H1 (cell line): ENCODE measurements at regions not wholly inside any gene's neighbourhood (a gene's known extent, or its start where the extent isn't known, plus 50 kb on each side); places are given as distances from the start of the nearest gene placed in this dataset.

Source experiments
- CTCF ChIA-PET: fragments of 300-600 bp; sonication (Branson Sonifier 250); formaldehyde crosslinking; loops from one replicate; lab custom pipeline; 2021; ENCODE audit not compliant: partially characterized antibody; lab: Charles Lee
- POLR2A ChIA-PET: fragments of 300-600 bp; sonication (Branson Sonifier 250); formaldehyde crosslinking; loops from one replicate; lab custom pipeline; 2021; ENCODE audit warnings: inconsistent platforms; ENCODE audit not compliant: partially characterized antibody; lab: Charles Lee
- DNase-seq, 2 experiments: peaks; one replicate each; pipeline versions ENCODE4 v3.0.0 to v3.0.0-alpha.2; 2010 to 2022; ENCODE audit warnings: low spot score in 2 of 2, low read depth in 1 of 2, mixed read lengths in 1 of 2
- FAIRE-seq: peaks from 2 replicates; lab custom pipeline; 2011; peaks lifted over from hg19 to GRCh38; lab: Jason Lieb, UNC
- H2AFZ ChIP-seq: 2 replicates; pipeline ENCODE4 v1.8.1; 2012; ENCODE audit warnings: low read length, inconsistent platforms
- H2AK5ac ChIP-seq: 2 replicates; pipeline ENCODE4 v1.6.1; 2013; ENCODE audit warnings: low read depth, low read length
- H2BK120ac ChIP-seq: replicated peaks from 2 replicates; pipeline ENCODE3; 2013; ENCODE audit warnings: low read depth, low read length, inconsistent platforms
- H2BK12ac ChIP-seq: 2 replicates; pipeline ENCODE4 v1.6.1; 2013; ENCODE audit warnings: low read depth, low read length
- H2BK15ac ChIP-seq: 2 replicates; pipeline ENCODE4 v1.6.1; 2013; ENCODE audit warnings: low read length
- H2BK20ac ChIP-seq: 2 replicates; pipeline ENCODE4 v1.6.1; 2013; ENCODE audit warnings: low read length
- H2BK5ac ChIP-seq: 2 replicates; pipeline ENCODE4 v1.6.1; 2013; ENCODE audit warnings: low read depth, low read length
- H3K14ac ChIP-seq: 2 replicates; pipeline ENCODE4 v1.6.1; 2013; ENCODE audit warnings: inconsistent platforms; ENCODE audit not compliant: insufficient read length
- H3K18ac ChIP-seq: 2 replicates; pipeline ENCODE4 v1.6.1; 2013; ENCODE audit warnings: low read length; ENCODE audit errors: extremely low read depth
- H3K23ac ChIP-seq: 2 replicates; pipeline ENCODE4 v1.6.1; 2013; ENCODE audit warnings: inconsistent platforms; ENCODE audit not compliant: insufficient read length
- H3K23me2 ChIP-seq: 2 replicates; pipeline ENCODE4 v1.6.1; 2013; ENCODE audit warnings: low read depth, low read length
- H3K27ac ChIP-seq: 2 replicates; pipeline ENCODE4 v1.6.1; 2011; ENCODE audit warnings: low read depth, low read length, inconsistent platforms
- H3K27me3 ChIP-seq, 4 experiments: replicated peaks in 1 of 4; 1 replicate in 1 of 4; 2 replicates in 3 of 4; pipeline versions ENCODE4 v1.6.1 to v1.8.1; 2011 to 2013; ENCODE audit warnings: low read length in 3 of 4, mild to moderate bottlenecking in 3 of 4, inconsistent platforms in 2 of 4, mixed read lengths in 2 of 4, moderate library complexity in 1 of 4; ENCODE audit not compliant: control insufficient read depth in 3 of 4, insufficient read depth in 3 of 4; ENCODE audit errors: extremely low read depth in 1 of 4
- H3K36me3 ChIP-seq, 4 experiments: 2 replicates each; pipeline versions ENCODE4 v1.6.1 to v1.8.1; 2011 to 2013; ENCODE audit warnings: mild to moderate bottlenecking in 4 of 4, low read length in 3 of 4, moderate library complexity in 2 of 4, control low read depth in 1 of 4, inconsistent platforms in 1 of 4; ENCODE audit not compliant: insufficient read depth in 4 of 4, control insufficient read depth in 2 of 4
- H3K4ac ChIP-seq: replicated peaks from 2 replicates; pipeline ENCODE3; 2013; ENCODE audit warnings: low read length, low read depth, mixed read lengths, inconsistent platforms; ENCODE audit not compliant: insufficient read length
- H3K4me1 ChIP-seq, 4 experiments: replicated peaks in 1 of 4; 1 replicate in 1 of 4; 2 replicates in 3 of 4; pipeline versions ENCODE4 v1.6.1 to v1.8.1; 2011 to 2013; ENCODE audit warnings: low read length in 3 of 4, inconsistent platforms in 2 of 4, mixed read lengths in 1 of 4; ENCODE audit not compliant: insufficient read depth in 4 of 4, control insufficient read depth in 3 of 4
- H3K4me2 ChIP-seq, 2 experiments: 2 replicates each; pipeline versions ENCODE4 v1.6.1 to v1.8.1; 2011 to 2013; ENCODE audit warnings: low read depth in 2 of 2, low read length in 2 of 2, control low read depth in 1 of 2, inconsistent platforms in 1 of 2, mild to moderate bottlenecking in 1 of 2; ENCODE audit not compliant: insufficient read depth in 1 of 2
- H3K4me3 ChIP-seq, 4 experiments: fragments of 200-600, 300-600 bp in 1 of 4; sonication (generic), shearing (Covaris generic), sonication (Bioruptor Twin) in 1 of 4; 2 replicates each; pipeline versions ENCODE4 v1.5.1 to v1.8.1; 2011 to 2016; ENCODE audit warnings: low read length in 4 of 4, low read depth in 3 of 4, control low read depth in 2 of 4, inconsistent platforms in 2 of 4, mild to moderate bottlenecking in 2 of 4, mixed read lengths in 1 of 4, moderate library complexity in 1 of 4; ENCODE audit not compliant: insufficient read depth in 2 of 4; ENCODE audit errors: extremely low read depth in 1 of 4
- H3K56ac ChIP-seq: replicated peaks from 2 replicates; pipeline ENCODE3; 2013; ENCODE audit warnings: low read depth, mild to moderate bottlenecking, mixed read lengths, low read length, inconsistent platforms; ENCODE audit not compliant: insufficient read length
- H3K79me1 ChIP-seq: 2 replicates; pipeline ENCODE4 v1.6.1; 2013; ENCODE audit warnings: low read depth, low read length, control low read depth
- H3K79me2 ChIP-seq, 2 experiments: 2 replicates each; pipeline versions ENCODE4 v1.6.1 to v1.8.1; 2012 to 2013; ENCODE audit warnings: low read length in 2 of 2, mild to moderate bottlenecking in 2 of 2, inconsistent platforms in 1 of 2; ENCODE audit not compliant: insufficient read depth in 2 of 2, control insufficient read depth in 1 of 2
- H3K9ac ChIP-seq, 4 experiments: replicated peaks in 1 of 4; 1 replicate in 1 of 4; 2 replicates in 3 of 4; pipeline versions ENCODE4 v1.6.1 to v1.8.1; 2011 to 2013; ENCODE audit warnings: low read depth in 3 of 4, low read length in 3 of 4, control low read depth in 2 of 4, mild to moderate bottlenecking in 2 of 4, moderate library complexity in 2 of 4, inconsistent platforms in 1 of 4; ENCODE audit errors: extremely low read depth in 1 of 4
- H3K9me3 ChIP-seq, 2 experiments: 2 replicates each; pipeline versions ENCODE4 v1.6.1 to v1.8.1; 2012 to 2013; ENCODE audit warnings: mild to moderate bottlenecking in 2 of 2, moderate library complexity in 2 of 2, control low read depth in 1 of 2, inconsistent platforms in 1 of 2, low read depth in 1 of 2, low read length in 1 of 2, mixed read lengths in 1 of 2; ENCODE audit not compliant: insufficient read depth in 2 of 2
- H4K20me1 ChIP-seq, 2 experiments: replicated peaks in 1 of 2; 2 replicates each; pipeline versions ENCODE3 to v1.8.1; 2011 to 2013; ENCODE audit warnings: inconsistent platforms in 2 of 2, low read length in 2 of 2, mild to moderate bottlenecking in 1 of 2; ENCODE audit not compliant: insufficient read depth in 2 of 2, control insufficient read depth in 1 of 2
- H4K5ac ChIP-seq: 2 replicates; pipeline ENCODE4 v1.6.1; 2013; ENCODE audit warnings: low read length, low read depth, mixed read lengths, inconsistent platforms; ENCODE audit not compliant: insufficient read length
- H4K8ac ChIP-seq: 2 replicates; pipeline ENCODE4 v1.8.0; 2013; ENCODE audit warnings: mild to moderate bottlenecking, moderate library complexity, low read length, inconsistent platforms; ENCODE audit not compliant: insufficient read depth; ENCODE audit errors: extremely low read depth
- H4K91ac ChIP-seq: replicated peaks from 2 replicates; pipeline ENCODE3; 2013; ENCODE audit warnings: low read length, mixed read lengths, inconsistent platforms; ENCODE audit not compliant: insufficient read length
- CHD1 ChIP-seq: IDR thresholded peaks from 2 replicates; pipeline ENCODE4 v1.6.1; 2012; ENCODE audit warnings: low read depth, low read length, improper control_type of control experiment
- TAF7 ChIP-seq: optimal IDR thresholded peaks from 2 replicates; pipeline ENCODE3; 2011; ENCODE audit warnings: low read depth, mild to moderate bottlenecking, inconsistent platforms, low read length, moderate library complexity, borderline replicate concordance

GRCh38 chr13:38073931-38074330 is 204.4 kb upstream of the TRPC4 start (continued):
- no peak for TF ChIP-seq TAF7
- TF ChIP-seq CHD1: no peak
- TF ChIP-seq, all 59 proteins: peak for 0

DNA sequence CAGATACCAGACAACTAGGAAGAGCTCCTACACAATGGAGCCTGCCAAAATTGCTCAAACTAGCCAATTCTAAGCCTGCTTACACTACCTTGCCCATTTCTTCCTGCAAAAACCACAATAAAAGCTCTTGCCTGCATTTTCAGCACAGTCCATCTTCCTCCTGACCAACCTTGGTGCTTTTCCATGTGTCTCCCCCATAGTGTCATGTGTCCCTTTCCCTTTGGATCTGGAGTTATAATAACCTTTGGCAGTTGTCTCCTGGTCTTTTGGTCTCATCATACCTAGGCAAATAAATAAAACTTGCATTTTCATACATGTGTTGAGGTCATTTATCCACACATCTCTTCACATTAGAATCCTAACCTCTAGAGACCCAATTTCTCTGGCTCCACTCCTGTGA is 203.1 kb upstream of the TRPC4 start:
- H3K4me1 ChIP-seq: no peaks in the 10 kb centered on the region
- no peak for FAIRE-seq

More for the DNA sequence above, 203.1 kb upstream of the TRPC4 start:
- POLR2A ChIA-PET: no interaction called here
- no peaks in the 10 kb centered on the region for H3K36me3 ChIP-seq
- no peak overlapping the region for H3K4me3 ChIP-seq
- no peak overlapping the region for H2AFZ ChIP-seq
- H3K9me3 ChIP-seq: no peaks in the 10 kb centered on the region; a peak in 1 of 4 replicates
- H3K9ac ChIP-seq: no peak overlapping the region
- no peak overlapping the region for H3K4ac ChIP-seq
- CTCF ChIA-PET: interaction anchor here (1.2 kb wide), 1 partner anchor 17 kb away, joined by 3 read pairs; no protein-coding TSS in a partner anchor
- no peaks in the 10 kb centered on the region for H3K27me3 ChIP-seq
- H4K20me1 ChIP-seq: no peaks in the 10 kb centered on the region
- H3K23ac ChIP-seq: no peak overlapping the region
- no peak overlapping the region for H3K27ac ChIP-seq
- no peak overlapping the region for H2BK20ac ChIP-seq
- no peak overlapping the region for H3K4me2 ChIP-seq
- H3K23me2 ChIP-seq: no peaks in the 10 kb centered on the region
- H3K14ac ChIP-seq: no peak overlapping the region
- H3K18ac ChIP-seq: no peak overlapping the region
- H3K79me1 ChIP-seq: no peaks in the 10 kb centered on the region
- H3K56ac ChIP-seq: no peak overlapping the region
- H4K91ac ChIP-seq: no peak overlapping the region
- no peak overlapping the region for H4K8ac ChIP-seq
- H2AK5ac ChIP-seq: no peak overlapping the region
- H2BK5ac ChIP-seq: no peak overlapping the region
- H2BK15ac ChIP-seq: no peak overlapping the region
- H4K5ac ChIP-seq: no peak overlapping the region
- no peak overlapping the region for H2BK12ac ChIP-seq
- no peaks in the 10 kb centered on the region for H3K79me2 ChIP-seq
- no peak for DNase-seq
- H2BK120ac ChIP-seq: no peak overlapping the region
